ENCODE measurements at regions not wholly inside any gene's neighbourhood (a gene's known extent, or its start where the extent isn't known, plus 50 kb on each side); places are given as distances from the start of the nearest gene placed in this dataset.

DNA sequence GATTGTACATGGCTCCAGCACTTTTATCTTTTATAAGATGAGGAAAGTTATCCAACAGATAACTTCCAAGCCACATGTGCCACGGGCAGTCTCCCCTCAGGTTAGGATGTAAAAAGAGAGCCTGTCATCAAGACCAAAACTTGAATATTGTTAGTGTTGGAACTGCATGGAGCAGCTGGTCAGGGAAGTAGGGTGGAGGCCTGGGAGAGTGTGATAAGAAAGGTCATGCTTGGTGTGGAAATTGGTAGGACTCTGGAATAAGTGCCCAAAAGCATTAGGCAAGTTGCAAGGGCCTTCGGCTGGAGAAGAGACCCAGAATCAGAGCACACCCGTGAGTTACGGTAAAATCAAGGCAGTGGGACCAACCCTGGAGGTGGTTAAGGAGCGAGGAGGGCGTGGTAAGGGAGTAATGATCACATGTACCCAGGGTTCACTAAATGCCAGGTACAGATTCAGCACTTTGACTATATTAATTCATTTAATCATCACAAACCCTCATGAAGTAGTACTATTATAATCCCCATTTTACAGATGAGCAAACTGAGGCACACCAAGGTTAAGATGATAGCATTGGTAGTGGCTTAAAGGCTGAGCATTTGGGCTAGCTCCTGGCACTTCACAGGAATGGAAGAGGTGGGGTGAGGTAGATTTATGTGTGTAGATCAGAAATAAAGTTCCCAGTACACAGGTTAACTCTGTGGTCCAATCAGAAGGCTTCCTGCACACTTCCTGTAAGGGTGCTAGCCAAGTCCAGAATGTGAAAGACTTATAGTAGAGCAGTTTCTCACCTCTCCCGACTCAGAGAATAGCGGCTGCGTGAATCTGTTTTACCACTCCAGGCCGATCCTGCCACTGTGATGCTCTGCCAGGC lies 96.5 kb upstream of the ZNF608 start:
- TF ChIP-seq TAF1 (IDR thresholded peaks at IDR 0.05; ENCODE audit: low read depth) (no peak), TEAD4 (IDR thresholded peaks at IDR 0.05) (no peak), NFIC (IDR thresholded peaks at IDR 0.05) (no peak), TCF12 (IDR thresholded peaks at IDR 0.05; ENCODE audit: low read depth) (no peak), EP300 (IDR thresholded peaks at IDR 0.05; ENCODE audit: borderline replicate concordance) (no peak), CEBPB (IDR thresholded peaks at IDR 0.05) (no peak), ZBTB7A (IDR thresholded peaks at IDR 0.05; ENCODE audit: low read depth) (no peak), MAX (IDR thresholded peaks at IDR 0.05) (no peak), FOXM1 (IDR thresholded peaks at IDR 0.05; ENCODE audit: borderline replicate concordance, low read depth) (no peak), EGR1 (IDR thresholded peaks at IDR 0.05) (no peak), YY1 (IDR thresholded peaks at IDR 0.05; ENCODE audit: low read depth) (no peak), RAD21 (IDR thresholded peaks at IDR 0.05; ENCODE audit: low read depth) (no peak), USF1 (IDR thresholded peaks at IDR 0.05) (no peak), REST (IDR thresholded peaks at IDR 0.05; ENCODE audit: low read depth) (no peak), CREB1 (IDR thresholded peaks at IDR 0.05; ENCODE audit: low read depth) (no peak)

- no peak for TF ChIP-seq MAX (IDR thresholded peaks at IDR 0.05)
- TF ChIP-seq TAF1 (IDR thresholded peaks at IDR 0.05; ENCODE audit: low read depth): no peak
- no peak for TF ChIP-seq FOXM1 (IDR thresholded peaks at IDR 0.05; ENCODE audit: borderline replicate concordance, low read depth)
- TF ChIP-seq EP300 (IDR thresholded peaks at IDR 0.05; ENCODE audit: borderline replicate concordance): no peak
- no peak for TF ChIP-seq TEAD4 (IDR thresholded peaks at IDR 0.05)
- no peak for TF ChIP-seq REST (IDR thresholded peaks at IDR 0.05; ENCODE audit: low read depth)
- no peak for TF ChIP-seq CEBPB (IDR thresholded peaks at IDR 0.05)
- TF ChIP-seq USF1 (IDR thresholded peaks at IDR 0.05): no peak
- no peak for TF ChIP-seq EGR1 (IDR thresholded peaks at IDR 0.05)
- TF ChIP-seq NFIC (IDR thresholded peaks at IDR 0.05): no peak
Observed at GRCh38 chr5:124843596-124843899, 97.1 kb upstream of the ZNF608 start.

DNA sequence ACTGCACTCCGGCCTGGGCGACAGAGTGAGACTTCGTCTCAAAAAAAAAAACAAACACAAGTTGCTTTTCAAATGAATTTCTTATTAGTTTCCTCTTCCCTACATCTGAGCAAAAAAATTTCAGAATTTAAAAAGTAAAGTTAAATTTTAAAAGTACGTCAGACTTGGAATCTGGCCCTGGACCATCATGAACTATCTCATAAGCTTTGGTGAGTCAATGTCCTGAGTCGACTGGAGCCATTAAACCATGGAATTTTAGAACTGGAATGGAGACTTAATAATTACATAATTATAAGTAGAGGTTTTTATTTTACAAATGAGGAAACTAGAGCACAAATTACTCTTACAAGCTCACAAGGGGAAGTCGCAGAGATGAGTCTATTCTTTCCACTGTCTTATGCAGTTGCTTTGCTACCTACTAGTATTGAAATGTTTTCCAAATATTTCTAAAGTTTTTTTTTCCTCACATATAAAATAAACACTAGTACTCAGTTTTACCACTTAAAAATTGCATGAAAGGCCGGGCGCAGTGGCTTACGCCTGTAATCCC lies 98.0 kb upstream of the ZNF608 start:
- no peak for TF ChIP-seq REST (IDR thresholded peaks at IDR 0.05; ENCODE audit: low read depth)
- no peak for TF ChIP-seq FOXM1 (IDR thresholded peaks at IDR 0.05; ENCODE audit: borderline replicate concordance, low read depth)
- TF ChIP-seq EP300 (IDR thresholded peaks at IDR 0.05; ENCODE audit: borderline replicate concordance): no peak
- TF ChIP-seq TAF1 (IDR thresholded peaks at IDR 0.05; ENCODE audit: low read depth): no peak
- no peak for TF ChIP-seq RAD21 (IDR thresholded peaks at IDR 0.05; ENCODE audit: low read depth)
- no peak for TF ChIP-seq NFIC (IDR thresholded peaks at IDR 0.05)
- no peak for TF ChIP-seq CEBPB (IDR thresholded peaks at IDR 0.05)
- TF ChIP-seq CREB1 (IDR thresholded peaks at IDR 0.05; ENCODE audit: low read depth): no peak
- no peak for TF ChIP-seq MAX (IDR thresholded peaks at IDR 0.05)
- TF ChIP-seq EGR1 (IDR thresholded peaks at IDR 0.05): no peak
- no peak for TF ChIP-seq TEAD4 (IDR thresholded peaks at IDR 0.05)
- TF ChIP-seq ZBTB7A (IDR thresholded peaks at IDR 0.05; ENCODE audit: low read depth): no peak
- TF ChIP-seq TCF12 (IDR thresholded peaks at IDR 0.05; ENCODE audit: low read depth): no peak

GRCh38 chr5:124847907-124848306 lies 101.5 kb upstream of the ZNF608 start:
- no peak for TF ChIP-seq CEBPB (IDR thresholded peaks at IDR 0.05)
- TF ChIP-seq YY1 (IDR thresholded peaks at IDR 0.05; ENCODE audit: low read depth): no peak
- TF ChIP-seq FOXM1 (IDR thresholded peaks at IDR 0.05; ENCODE audit: borderline replicate concordance, low read depth): no peak
- TF ChIP-seq RAD21 (IDR thresholded peaks at IDR 0.05; ENCODE audit: low read depth): no peak
- TF ChIP-seq ZBTB7A (IDR thresholded peaks at IDR 0.05; ENCODE audit: low read depth): no peak
- no peak for TF ChIP-seq TEAD4 (IDR thresholded peaks at IDR 0.05)
- TF ChIP-seq CREB1 (IDR thresholded peaks at IDR 0.05; ENCODE audit: low read depth): no peak
- TF ChIP-seq EGR1 (IDR thresholded peaks at IDR 0.05): no peak
- no peak for TF ChIP-seq NFIC (IDR thresholded peaks at IDR 0.05)
- TF ChIP-seq MAX (IDR thresholded peaks at IDR 0.05): no peak
- no peak for TF ChIP-seq TCF12 (IDR thresholded peaks at IDR 0.05; ENCODE audit: low read depth)
- no peak for TF ChIP-seq EP300 (IDR thresholded peaks at IDR 0.05; ENCODE audit: borderline replicate concordance)
- TF ChIP-seq REST (IDR thresholded peaks at IDR 0.05; ENCODE audit: low read depth): no peak
- TF ChIP-seq USF1 (IDR thresholded peaks at IDR 0.05): no peak
- no peak for TF ChIP-seq TAF1 (IDR thresholded peaks at IDR 0.05; ENCODE audit: low read depth)
